ENCODE measurements at regions not wholly inside any gene's neighbourhood (a gene's known extent, or its start where the extent isn't known, plus 50 kb on each side); places are given as distances from the start of the nearest gene placed in this dataset.

DNA sequence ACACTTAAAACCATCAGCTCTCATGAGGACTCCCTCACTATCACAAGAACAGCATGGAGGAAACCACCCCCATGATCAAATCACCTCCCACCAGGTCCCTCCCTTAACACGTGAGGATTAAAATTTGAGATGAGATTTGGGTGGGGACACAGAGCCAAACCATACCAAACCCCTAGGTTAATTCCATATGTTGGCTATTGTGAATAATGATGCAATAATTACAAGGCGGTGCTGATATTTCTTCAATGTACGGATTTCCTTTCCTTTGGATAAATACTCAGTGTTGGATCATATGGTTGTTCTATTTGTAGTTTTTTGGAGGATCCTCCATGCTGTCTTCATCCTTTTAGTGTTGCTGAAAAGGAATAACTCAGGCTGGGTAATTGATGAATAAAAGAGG lies 652.1 kb upstream of the PKDCC start:
- TF ChIP-seq, protein P1, sequence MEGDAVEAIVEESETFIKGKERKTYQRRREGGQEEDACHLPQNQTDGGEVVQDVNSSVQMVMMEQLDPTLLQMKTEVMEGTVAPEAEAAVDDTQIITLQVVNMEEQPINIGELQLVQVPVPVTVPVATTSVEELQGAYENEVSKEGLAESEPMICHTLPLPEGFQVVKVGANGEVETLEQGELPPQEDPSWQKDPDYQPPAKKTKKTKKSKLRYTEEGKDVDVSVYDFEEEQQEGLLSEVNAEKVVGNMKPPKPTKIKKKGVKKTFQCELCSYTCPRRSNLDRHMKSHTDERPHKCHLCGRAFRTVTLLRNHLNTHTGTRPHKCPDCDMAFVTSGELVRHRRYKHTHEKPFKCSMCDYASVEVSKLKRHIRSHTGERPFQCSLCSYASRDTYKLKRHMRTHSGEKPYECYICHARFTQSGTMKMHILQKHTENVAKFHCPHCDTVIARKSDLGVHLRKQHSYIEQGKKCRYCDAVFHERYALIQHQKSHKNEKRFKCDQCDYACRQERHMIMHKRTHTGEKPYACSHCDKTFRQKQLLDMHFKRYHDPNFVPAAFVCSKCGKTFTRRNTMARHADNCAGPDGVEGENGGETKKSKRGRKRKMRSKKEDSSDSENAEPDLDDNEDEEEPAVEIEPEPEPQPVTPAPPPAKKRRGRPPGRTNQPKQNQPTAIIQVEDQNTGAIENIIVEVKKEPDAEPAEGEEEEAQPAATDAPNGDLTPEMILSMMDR (IDR thresholded peaks at IDR 0.05; ENCODE audit: borderline replicate concordance, control extremely low read depth, extremely low read depth, insufficient read depth, missing control alignments) = no peak
- in situ Hi-C loops (cut with MboI; ENCODE audit: low sequenced_read_pairs, unreplicated experiment) = no loop called here
- DNase-seq (ENCODE audit: low spot score) = no peak

DNA sequence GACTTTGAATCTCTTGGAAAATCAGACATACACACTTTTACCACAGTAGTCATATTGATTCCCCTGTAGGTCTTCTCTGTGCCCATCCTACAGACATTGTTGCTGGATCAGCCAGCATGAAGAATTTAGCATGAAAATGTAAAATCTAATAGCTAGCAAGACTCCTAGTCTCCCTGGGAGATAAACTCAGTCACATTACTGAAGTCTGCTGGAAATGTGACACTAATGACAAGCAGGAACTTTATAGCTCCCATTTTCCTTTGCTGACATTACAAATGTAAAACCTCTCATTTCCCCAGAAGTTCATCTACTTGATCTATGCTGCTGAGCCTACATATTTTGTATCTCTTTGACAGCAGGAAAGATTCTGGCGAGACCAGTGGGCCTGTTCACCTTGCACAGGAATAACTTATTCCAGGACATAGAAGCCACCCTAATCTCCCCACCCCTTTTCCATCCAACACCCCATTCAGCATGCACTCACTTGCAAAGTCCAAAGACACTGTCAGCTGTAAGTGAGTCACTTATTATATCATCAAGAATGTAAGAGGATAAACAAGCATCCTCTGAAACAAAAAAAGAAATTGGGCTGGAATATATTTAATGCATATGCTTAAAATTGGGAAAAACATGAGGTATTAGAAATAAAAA lies 648.3 kb upstream of the PKDCC start:
- in situ Hi-C loops (cut with MboI; ENCODE audit: low sequenced_read_pairs, unreplicated experiment) = loop anchor here (25.0 kb wide), 1 partner anchor 388 kb away; no protein-coding TSS in a partner anchor
- TF ChIP-seq, protein P1 (IDR thresholded peaks at IDR 0.05; ENCODE audit: borderline replicate concordance, control extremely low read depth, extremely low read depth, insufficient read depth, missing control alignments) = no peak
- DNase-seq (ENCODE audit: low spot score) = no peak

DNA sequence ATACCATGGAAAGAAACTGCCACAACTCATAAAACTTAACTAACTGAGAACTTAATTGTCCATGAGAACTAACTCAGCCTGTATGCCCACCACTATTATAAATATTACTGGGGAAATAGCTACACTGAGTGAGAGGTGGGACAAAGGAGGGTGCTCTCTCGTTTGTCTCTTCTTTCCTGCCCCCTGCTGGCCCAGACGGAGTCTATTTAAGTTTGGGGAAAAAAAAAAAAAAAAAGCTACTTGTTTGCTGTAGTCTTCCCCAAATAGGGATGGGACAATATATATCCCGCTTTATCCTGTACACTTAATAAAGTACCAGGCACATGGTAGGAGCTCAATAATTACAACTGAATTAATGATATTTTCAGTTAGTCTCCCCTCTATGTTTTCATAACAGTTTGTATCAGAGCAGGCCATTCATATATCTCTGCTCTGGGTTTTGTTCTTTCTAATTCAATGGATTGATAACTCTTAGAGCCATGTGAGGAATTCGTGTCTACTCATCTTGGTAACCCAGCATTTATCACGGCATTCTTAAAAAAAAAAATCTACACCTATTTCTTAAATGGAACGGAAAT lies 647.6 kb upstream of the PKDCC start:
- in situ Hi-C loops (cut with MboI; ENCODE audit: low sequenced_read_pairs, unreplicated experiment) = loop anchor here (25.0 kb wide), 1 partner anchor 387 kb away; no protein-coding TSS in a partner anchor
- TF ChIP-seq, protein P1 (IDR thresholded peaks at IDR 0.05; ENCODE audit: borderline replicate concordance, control extremely low read depth, extremely low read depth, insufficient read depth, missing control alignments) = no peak
- no peak for DNase-seq (ENCODE audit: low spot score)

DNA sequence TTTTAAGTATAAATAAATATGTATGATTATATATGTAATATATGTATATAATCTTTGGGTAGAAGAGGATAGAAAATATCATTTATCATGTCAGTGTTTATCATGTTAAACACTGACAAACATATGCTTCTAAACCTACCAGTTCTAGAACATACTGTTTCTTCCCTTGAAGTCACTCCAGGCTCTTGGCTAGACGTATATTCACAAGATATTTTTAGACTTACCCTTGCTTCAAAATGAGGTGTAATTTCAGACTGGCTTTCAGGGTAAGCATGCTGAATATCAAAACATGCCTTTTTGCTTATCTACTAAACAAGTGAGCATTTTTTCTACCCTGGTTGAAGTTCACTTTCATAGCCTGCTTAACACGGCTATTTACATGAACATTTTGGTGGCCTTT lies 642.4 kb upstream of the PKDCC start:
- TF ChIP-seq, protein P1 (IDR thresholded peaks at IDR 0.05; ENCODE audit: borderline replicate concordance, control extremely low read depth, extremely low read depth, insufficient read depth, missing control alignments) = no peak
- in situ Hi-C loops (cut with MboI; ENCODE audit: low sequenced_read_pairs, unreplicated experiment) = loop anchor here (25.0 kb wide), 1 partner anchor 382 kb away; no protein-coding TSS in a partner anchor
- DNase-seq (ENCODE audit: low spot score) = no peak

DNA sequence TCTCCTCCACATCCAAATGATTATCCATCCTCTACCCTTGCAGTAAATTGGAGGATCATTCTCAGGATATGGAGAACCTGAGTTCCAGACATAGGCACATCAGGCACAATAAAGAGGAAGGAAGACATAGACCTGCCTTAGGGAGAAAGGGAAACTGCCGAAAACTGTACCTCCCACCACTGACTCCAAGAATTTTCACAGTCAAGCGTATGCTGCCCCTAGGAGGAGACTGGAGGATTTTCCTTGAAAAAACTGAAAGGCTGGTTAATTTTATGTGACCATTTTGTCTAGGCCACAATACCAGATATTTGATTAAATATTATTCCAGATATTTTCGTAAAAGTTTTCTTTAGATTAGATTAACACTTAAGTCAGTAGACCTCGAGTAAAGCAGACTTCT lies 638.5 kb upstream of the PKDCC start:
- in situ Hi-C loops (cut with MboI; ENCODE audit: low sequenced_read_pairs, unreplicated experiment) = loop anchor here (25.0 kb wide), 1 partner anchor 378 kb away; no protein-coding TSS in a partner anchor
- TF ChIP-seq, protein P1 (IDR thresholded peaks at IDR 0.05; ENCODE audit: borderline replicate concordance, control extremely low read depth, extremely low read depth, insufficient read depth, missing control alignments) = no peak
- DNase-seq (ENCODE audit: low spot score) = no peak

DNA sequence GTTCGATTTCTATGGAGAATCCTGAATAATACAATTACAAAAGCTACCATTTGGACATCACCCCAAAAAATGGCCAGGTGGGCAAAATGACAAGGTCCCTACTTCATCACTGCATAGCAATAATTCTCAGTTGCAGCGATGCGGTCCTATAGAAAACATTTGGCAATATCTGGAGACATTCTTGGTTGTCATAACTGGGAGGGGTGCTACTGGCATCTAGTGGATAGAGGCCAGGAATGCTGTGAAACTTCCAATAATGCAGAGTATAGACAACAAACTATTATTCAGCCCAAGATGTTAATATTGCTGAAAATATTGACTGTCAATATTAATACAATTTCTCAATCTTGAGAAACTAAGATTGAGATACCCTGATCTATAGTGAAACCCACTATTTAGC lies 637.8 kb upstream of the PKDCC start:
- TF ChIP-seq, protein P1 (IDR thresholded peaks at IDR 0.05; ENCODE audit: borderline replicate concordance, control extremely low read depth, extremely low read depth, insufficient read depth, missing control alignments) = no peak
- DNase-seq (ENCODE audit: low spot score) = no peak
- in situ Hi-C loops (cut with MboI; ENCODE audit: low sequenced_read_pairs, unreplicated experiment) = loop anchor here (25.0 kb wide), 1 partner anchor 377 kb away; no protein-coding TSS in a partner anchor

All from GM13976 (cell line).